DND-41 (cell line): ENCODE measurements at regions not wholly inside any gene's neighbourhood (a gene's known extent, or its start where the extent isn't known, plus 50 kb on each side); places are given as distances from the start of the nearest gene placed in this dataset.

Experiments used
- CTCF ChIP-seq: IDR thresholded peaks from 2 replicates; pipeline ENCODE4 v1.5.1; 2012; ENCODE audit warnings: borderline replicate concordance, low read length, moderate library complexity, mild to moderate bottlenecking; ENCODE audit not compliant: poor library complexity, severe bottlenecking; ENCODE audit errors: extremely low read depth
- EZH2 ChIP-seq: IDR thresholded peaks from 3 replicates; pipeline ENCODE4 v1.6.1; 2012; ENCODE audit warnings: borderline replicate concordance, low read depth, mild to moderate bottlenecking, moderate library complexity, low read length, inconsistent platforms; ENCODE audit not compliant: severe bottlenecking

DNA sequence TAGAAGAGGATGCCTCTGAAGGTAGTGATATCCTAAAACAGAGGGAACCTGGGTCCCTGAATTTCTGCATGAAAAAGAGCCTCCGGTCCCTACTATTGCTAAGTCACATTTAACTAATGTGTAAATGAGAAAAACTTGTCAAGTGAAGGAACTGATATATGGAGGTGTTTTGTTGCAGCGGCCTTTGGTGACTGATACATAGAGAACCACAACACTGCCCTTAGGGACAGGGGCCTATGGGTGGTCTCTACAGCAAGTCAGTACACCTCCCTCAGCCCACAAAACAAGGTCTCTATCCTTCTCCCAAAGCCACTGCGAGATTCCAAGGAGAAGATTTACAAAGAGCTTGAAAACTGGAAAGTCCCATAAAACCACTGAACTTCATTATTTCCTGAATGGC lies 275.3 kb downstream of the SOX9 start:
- TF ChIP-seq CTCF (no peak), EZH2 (no peak)
